ENCODE measurements at regions not wholly inside any gene's neighbourhood (a gene's known extent, or its start where the extent isn't known, plus 50 kb on each side); places are given as distances from the start of the nearest gene placed in this dataset.

DNA sequence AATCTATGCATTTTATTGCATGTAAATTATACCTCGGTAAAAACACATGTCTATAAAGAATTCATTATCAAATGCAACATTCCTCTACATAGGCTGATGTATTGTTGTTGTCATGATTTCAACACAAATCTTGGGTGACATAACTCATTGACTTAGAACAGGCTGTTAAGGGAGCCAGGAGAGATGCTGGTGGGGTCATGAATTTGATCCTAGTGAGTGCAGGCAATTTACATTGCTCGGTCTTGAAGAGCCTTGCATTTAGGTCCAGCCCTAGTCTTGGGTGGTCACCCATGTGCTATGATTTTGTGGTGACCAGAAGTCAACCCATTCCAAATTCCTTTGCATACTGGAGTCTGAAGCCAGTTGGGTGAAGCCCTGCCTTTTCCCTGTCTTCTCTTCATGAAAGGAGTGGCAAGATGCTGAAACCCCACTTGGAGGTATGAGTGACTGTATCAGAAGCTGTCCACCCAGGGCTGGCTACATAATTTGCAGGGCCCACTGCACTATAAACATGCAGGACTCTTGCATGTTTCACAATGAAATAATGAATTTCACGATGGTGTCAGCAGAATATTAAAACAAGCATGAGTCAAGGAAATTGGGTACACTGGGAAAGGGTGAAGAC lies 59.2 kb downstream of the RPLP1 start:
- Mint-ChIP-seq H3K27ac (ENCODE audit: unreplicated experiment) (no peak overlapping the region), H3K4me3 (ENCODE audit: unreplicated experiment) (no peak overlapping the region), H3K27me3 (ENCODE audit: unreplicated experiment) (peaks cover 2% of the 10 kb centered on the region), H3K9me3 (ENCODE audit: unreplicated experiment) (peaks cover 4% of the 10 kb centered on the region), H3K36me3 (ENCODE audit: unreplicated experiment) (peaks cover 5% of the 10 kb centered on the region), H3K4me1 (ENCODE audit: low read depth, unreplicated experiment) (no peaks in the 10 kb centered on the region)
- no peak for DNase-seq
- TF ChIP-seq, protein P1, sequence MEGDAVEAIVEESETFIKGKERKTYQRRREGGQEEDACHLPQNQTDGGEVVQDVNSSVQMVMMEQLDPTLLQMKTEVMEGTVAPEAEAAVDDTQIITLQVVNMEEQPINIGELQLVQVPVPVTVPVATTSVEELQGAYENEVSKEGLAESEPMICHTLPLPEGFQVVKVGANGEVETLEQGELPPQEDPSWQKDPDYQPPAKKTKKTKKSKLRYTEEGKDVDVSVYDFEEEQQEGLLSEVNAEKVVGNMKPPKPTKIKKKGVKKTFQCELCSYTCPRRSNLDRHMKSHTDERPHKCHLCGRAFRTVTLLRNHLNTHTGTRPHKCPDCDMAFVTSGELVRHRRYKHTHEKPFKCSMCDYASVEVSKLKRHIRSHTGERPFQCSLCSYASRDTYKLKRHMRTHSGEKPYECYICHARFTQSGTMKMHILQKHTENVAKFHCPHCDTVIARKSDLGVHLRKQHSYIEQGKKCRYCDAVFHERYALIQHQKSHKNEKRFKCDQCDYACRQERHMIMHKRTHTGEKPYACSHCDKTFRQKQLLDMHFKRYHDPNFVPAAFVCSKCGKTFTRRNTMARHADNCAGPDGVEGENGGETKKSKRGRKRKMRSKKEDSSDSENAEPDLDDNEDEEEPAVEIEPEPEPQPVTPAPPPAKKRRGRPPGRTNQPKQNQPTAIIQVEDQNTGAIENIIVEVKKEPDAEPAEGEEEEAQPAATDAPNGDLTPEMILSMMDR (IDR thresholded peaks at IDR 0.05; ENCODE audit: partially characterized antibody, unreplicated experiment) = no peak

GRCh38 chr15:69513450-69513960 lies 60.9 kb downstream of the RPLP1 start:
- H3K4me3 Mint-ChIP-seq (ENCODE audit: unreplicated experiment) = no peak overlapping the region
- no peak overlapping the region for H3K27ac Mint-ChIP-seq (ENCODE audit: unreplicated experiment)
- H3K27me3 Mint-ChIP-seq (ENCODE audit: unreplicated experiment) = peaks cover 2% of the 10 kb centered on the region
- H3K9me3 Mint-ChIP-seq (ENCODE audit: unreplicated experiment) = peaks cover 4% of the 10 kb centered on the region
- no peak for DNase-seq
- peaks cover 5% of the 10 kb centered on the region for H3K36me3 Mint-ChIP-seq (ENCODE audit: unreplicated experiment)
- no peaks in the 10 kb centered on the region for H3K4me1 Mint-ChIP-seq (ENCODE audit: low read depth, unreplicated experiment)
- TF ChIP-seq, protein P1 (IDR thresholded peaks at IDR 0.05; ENCODE audit: partially characterized antibody, unreplicated experiment) = no peak

- Mint-ChIP-seq H3K27me3 (ENCODE audit: unreplicated experiment) (peaks cover 2% of the 10 kb centered on the region), H3K27ac (ENCODE audit: unreplicated experiment) (no peak overlapping the region), H3K9me3 (ENCODE audit: unreplicated experiment) (peaks cover 4% of the 10 kb centered on the region), H3K36me3 (ENCODE audit: unreplicated experiment) (peaks cover 5% of the 10 kb centered on the region), H3K4me1 (ENCODE audit: low read depth, unreplicated experiment) (no peaks in the 10 kb centered on the region), H3K4me3 (ENCODE audit: unreplicated experiment) (no peak overlapping the region)
- DNase-seq = no peak
- TF ChIP-seq, protein P1 (IDR thresholded peaks at IDR 0.05; ENCODE audit: partially characterized antibody, unreplicated experiment) = no peak
Measured at GRCh38 chr15:69513986-69514385, 61.4 kb downstream of the RPLP1 start.

GRCh38 chr15:69515508-69515907 lies 62.9 kb downstream of the RPLP1 start:
- no peaks in the 10 kb centered on the region for H3K36me3 Mint-ChIP-seq (ENCODE audit: unreplicated experiment)
- H3K4me3 Mint-ChIP-seq (ENCODE audit: unreplicated experiment) = no peak overlapping the region
- TF ChIP-seq, protein P1 (IDR thresholded peaks at IDR 0.05; ENCODE audit: partially characterized antibody, unreplicated experiment) = no peak
- no peak overlapping the region for H3K27ac Mint-ChIP-seq (ENCODE audit: unreplicated experiment)
- peaks cover 2% of the 10 kb centered on the region for H3K27me3 Mint-ChIP-seq (ENCODE audit: unreplicated experiment)
- no peak for DNase-seq
- H3K9me3 Mint-ChIP-seq (ENCODE audit: unreplicated experiment) = peaks cover 1% of the 10 kb centered on the region
- H3K4me1 Mint-ChIP-seq (ENCODE audit: low read depth, unreplicated experiment) = no peaks in the 10 kb centered on the region

- Mint-ChIP-seq H3K4me3 (ENCODE audit: unreplicated experiment) (no peak overlapping the region), H3K36me3 (ENCODE audit: unreplicated experiment) (no peaks in the 10 kb centered on the region), H3K27ac (ENCODE audit: unreplicated experiment) (no peak overlapping the region), H3K9me3 (ENCODE audit: unreplicated experiment) (peaks cover 1% of the 10 kb centered on the region), H3K27me3 (ENCODE audit: unreplicated experiment) (peaks cover 2% of the 10 kb centered on the region), H3K4me1 (ENCODE audit: low read depth, unreplicated experiment) (no peaks in the 10 kb centered on the region)
- TF ChIP-seq, protein P1 (IDR thresholded peaks at IDR 0.05; ENCODE audit: partially characterized antibody, unreplicated experiment) = no peak
- DNase-seq = no peak
Measured at GRCh38 chr15:69515926-69516325, 63.3 kb downstream of the RPLP1 start.

Measured in glutamatergic neuron (in vitro differentiated cells).